ENCODE measurements at regions not wholly inside any gene's neighbourhood (a gene's known extent, or its start where the extent isn't known, plus 50 kb on each side); places are given as distances from the start of the nearest gene placed in this dataset.
"Not testable (repeated sequence)": the region's sequence is repeated elsewhere in the genome, so short reads cannot be mapped to it uniquely, and the experiment has no call there.

GRCh38 chr6:170056278-170056711, 234.6 kb downstream of the DLL1 start:
- Histone ChIP-seq H3K9me3 (ENCODE audit: control insufficient read depth in 1 of 2, low read length in 2 of 2) (no peaks in the 10 kb centered on the region), H3K36me3 (ENCODE audit: control insufficient read depth in 1 of 2, insufficient read depth in 2 of 2, low read length in 2 of 2) (no peaks in the 10 kb centered on the region), H3K9ac (ENCODE audit: low read depth in 1 of 2, low read length in 2 of 2) (no peak overlapping the region), H3K4me3 (ENCODE audit: low read depth in 1 of 2, low read length in 2 of 2) (no peak overlapping the region), H3K27ac (ENCODE audit: low read depth, low read length) (no peak overlapping the region), H3K27me3 (ENCODE audit: control insufficient read depth in 1 of 2, insufficient read depth in 2 of 2, low read length in 2 of 2) (no peaks in the 10 kb centered on the region), H3K4me1 (ENCODE audit: control insufficient read depth in 1 of 2, insufficient read depth in 2 of 2, low read length in 2 of 2) (no peaks in the 10 kb centered on the region)

- H3K27ac ChIP-seq (ENCODE audit: low read depth, low read length); H3K9ac ChIP-seq (ENCODE audit: low read depth in 1 of 2, low read length in 2 of 2); H3K4me1 ChIP-seq (ENCODE audit: control insufficient read depth in 1 of 2, insufficient read depth in 2 of 2, low read length in 2 of 2); H3K36me3 ChIP-seq (ENCODE audit: control insufficient read depth in 1 of 2, insufficient read depth in 2 of 2, low read length in 2 of 2); H3K27me3 ChIP-seq (ENCODE audit: control insufficient read depth in 1 of 2, insufficient read depth in 2 of 2, low read length in 2 of 2); H3K4me3 ChIP-seq (ENCODE audit: low read depth in 1 of 2, low read length in 2 of 2); H3K9me3 ChIP-seq (ENCODE audit: control insufficient read depth in 1 of 2, low read length in 2 of 2): not testable (repeated sequence)
Observed at GRCh38 chr6:170055797-170056196, 235.1 kb downstream of the DLL1 start.

- Histone ChIP-seq H3K27ac (ENCODE audit: low read depth, low read length) (no peak overlapping the region), H3K9me3 (ENCODE audit: control insufficient read depth in 1 of 2, low read length in 2 of 2) (no peaks in the 10 kb centered on the region), H3K9ac (ENCODE audit: low read depth in 1 of 2, low read length in 2 of 2) (no peak overlapping the region), H3K36me3 (ENCODE audit: control insufficient read depth in 1 of 2, insufficient read depth in 2 of 2, low read length in 2 of 2) (no peaks in the 10 kb centered on the region), H3K27me3 (ENCODE audit: control insufficient read depth in 1 of 2, insufficient read depth in 2 of 2, low read length in 2 of 2) (no peaks in the 10 kb centered on the region), H3K4me3 (ENCODE audit: low read depth in 1 of 2, low read length in 2 of 2) (no peak overlapping the region), H3K4me1 (ENCODE audit: control insufficient read depth in 1 of 2, insufficient read depth in 2 of 2, low read length in 2 of 2) (no peaks in the 10 kb centered on the region)
Observed at GRCh38 chr6:170053966-170054661, 236.8 kb downstream of the DLL1 start.

GRCh38 chr6:170052991-170053821, 237.7 kb downstream of the DLL1 start:
- Histone ChIP-seq H3K9me3 (ENCODE audit: control insufficient read depth in 1 of 2, low read length in 2 of 2) (no peaks in the 10 kb centered on the region), H3K4me1 (ENCODE audit: control insufficient read depth in 1 of 2, insufficient read depth in 2 of 2, low read length in 2 of 2) (no peaks in the 10 kb centered on the region), H3K9ac (ENCODE audit: low read depth in 1 of 2, low read length in 2 of 2) (no peak overlapping the region), H3K36me3 (ENCODE audit: control insufficient read depth in 1 of 2, insufficient read depth in 2 of 2, low read length in 2 of 2) (no peaks in the 10 kb centered on the region), H3K4me3 (ENCODE audit: low read depth in 1 of 2, low read length in 2 of 2) (no peak overlapping the region), H3K27ac (ENCODE audit: low read depth, low read length) (no peak overlapping the region), H3K27me3 (ENCODE audit: control insufficient read depth in 1 of 2, insufficient read depth in 2 of 2, low read length in 2 of 2) (no peaks in the 10 kb centered on the region)

GRCh38 chr6:170051229-170052172, 239.4 kb downstream of the DLL1 start:
- no peak overlapping the region for H3K27ac ChIP-seq (ENCODE audit: low read depth, low read length)
- no peak overlapping the region for H3K9ac ChIP-seq (ENCODE audit: low read depth in 1 of 2, low read length in 2 of 2)
- H3K4me3 ChIP-seq (ENCODE audit: low read depth in 1 of 2, low read length in 2 of 2) = no peak overlapping the region
- no peaks in the 10 kb centered on the region for H3K9me3 ChIP-seq (ENCODE audit: control insufficient read depth in 1 of 2, low read length in 2 of 2)
- H3K4me1 ChIP-seq (ENCODE audit: control insufficient read depth in 1 of 2, insufficient read depth in 2 of 2, low read length in 2 of 2) = peaks cover 0 to 4% of the 10 kb centered on the region in 2 donors
- H3K27me3 ChIP-seq (ENCODE audit: control insufficient read depth in 1 of 2, insufficient read depth in 2 of 2, low read length in 2 of 2) = no peaks in the 10 kb centered on the region
- H3K36me3 ChIP-seq (ENCODE audit: control insufficient read depth in 1 of 2, insufficient read depth in 2 of 2, low read length in 2 of 2) = no peaks in the 10 kb centered on the region

GRCh38 chr6:170050591-170051041, 240.3 kb downstream of the DLL1 start:
- H3K4me3 ChIP-seq (ENCODE audit: low read depth in 1 of 2, low read length in 2 of 2) = no peak overlapping the region
- H3K4me1 ChIP-seq (ENCODE audit: control insufficient read depth in 1 of 2, insufficient read depth in 2 of 2, low read length in 2 of 2) = peaks cover 0 to 4% of the 10 kb centered on the region in 2 donors
- no peaks in the 10 kb centered on the region for H3K27me3 ChIP-seq (ENCODE audit: control insufficient read depth in 1 of 2, insufficient read depth in 2 of 2, low read length in 2 of 2)
- no peaks in the 10 kb centered on the region for H3K36me3 ChIP-seq (ENCODE audit: control insufficient read depth in 1 of 2, insufficient read depth in 2 of 2, low read length in 2 of 2)
- H3K9me3 ChIP-seq (ENCODE audit: control insufficient read depth in 1 of 2, low read length in 2 of 2) = no peaks in the 10 kb centered on the region
- H3K27ac ChIP-seq (ENCODE audit: low read depth, low read length) = peak overlapping the region; percentile 81
- H3K9ac ChIP-seq (ENCODE audit: low read depth in 1 of 2, low read length in 2 of 2) = no peak overlapping the region

GRCh38 chr6:170049641-170050561, 241.0 kb downstream of the DLL1 start:
- H3K4me1 ChIP-seq (ENCODE audit: control insufficient read depth in 1 of 2, insufficient read depth in 2 of 2, low read length in 2 of 2) = peaks cover 0 to 4% of the 10 kb centered on the region in 2 donors
- H3K36me3 ChIP-seq (ENCODE audit: control insufficient read depth in 1 of 2, insufficient read depth in 2 of 2, low read length in 2 of 2) = no peaks in the 10 kb centered on the region
- no peak overlapping the region for H3K4me3 ChIP-seq (ENCODE audit: low read depth in 1 of 2, low read length in 2 of 2)
- peak overlapping the region; percentile 81 for H3K27ac ChIP-seq (ENCODE audit: low read depth, low read length)
- no peak overlapping the region for H3K9ac ChIP-seq (ENCODE audit: low read depth in 1 of 2, low read length in 2 of 2)
- no peaks in the 10 kb centered on the region for H3K9me3 ChIP-seq (ENCODE audit: control insufficient read depth in 1 of 2, low read length in 2 of 2)
- H3K27me3 ChIP-seq (ENCODE audit: control insufficient read depth in 1 of 2, insufficient read depth in 2 of 2, low read length in 2 of 2) = no peaks in the 10 kb centered on the region

GRCh38 chr6:170048615-170049256, 242.1 kb downstream of the DLL1 start:
- Histone ChIP-seq H3K36me3 (ENCODE audit: control insufficient read depth in 1 of 2, insufficient read depth in 2 of 2, low read length in 2 of 2) (no peaks in the 10 kb centered on the region), H3K4me1 (ENCODE audit: control insufficient read depth in 1 of 2, insufficient read depth in 2 of 2, low read length in 2 of 2) (peaks cover 0 to 4% of the 10 kb centered on the region in 2 donors), H3K9ac (ENCODE audit: low read depth in 1 of 2, low read length in 2 of 2) (no peak overlapping the region), H3K27me3 (ENCODE audit: control insufficient read depth in 1 of 2, insufficient read depth in 2 of 2, low read length in 2 of 2) (no peaks in the 10 kb centered on the region), H3K9me3 (ENCODE audit: control insufficient read depth in 1 of 2, low read length in 2 of 2) (no peaks in the 10 kb centered on the region), H3K4me3 (ENCODE audit: low read depth in 1 of 2, low read length in 2 of 2) (no peak overlapping the region), H3K27ac (ENCODE audit: low read depth, low read length) (peak overlapping the region; percentile 37)

- Histone ChIP-seq H3K27ac (ENCODE audit: low read depth, low read length) (peak overlapping the region; percentile 25), H3K4me1 (ENCODE audit: control insufficient read depth in 1 of 2, insufficient read depth in 2 of 2, low read length in 2 of 2) (peaks cover 0 to 4% of the 10 kb centered on the region in 2 donors), H3K9ac (ENCODE audit: low read depth in 1 of 2, low read length in 2 of 2) (no peak overlapping the region), H3K36me3 (ENCODE audit: control insufficient read depth in 1 of 2, insufficient read depth in 2 of 2, low read length in 2 of 2) (no peaks in the 10 kb centered on the region), H3K27me3 (ENCODE audit: control insufficient read depth in 1 of 2, insufficient read depth in 2 of 2, low read length in 2 of 2) (no peaks in the 10 kb centered on the region), H3K4me3 (ENCODE audit: low read depth in 1 of 2, low read length in 2 of 2) (no peak overlapping the region), H3K9me3 (ENCODE audit: control insufficient read depth in 1 of 2, low read length in 2 of 2) (no peaks in the 10 kb centered on the region)
Observed at GRCh38 chr6:170047823-170048222, 243.1 kb downstream of the DLL1 start.

Measured in duodenal mucosa (tissue), 2 donors.